ENCODE measurements at regions not wholly inside any gene's neighbourhood (a gene's known extent, or its start where the extent isn't known, plus 50 kb on each side); places are given as distances from the start of the nearest gene placed in this dataset.
"Not testable (repeated sequence)": the region's sequence is repeated elsewhere in the genome, so short reads cannot be mapped to it uniquely, and the experiment has no call there.

- CTCF ChIA-PET, result no interaction called here
- no peaks in the 10 kb centered on the region for H3K4me1 Mint-ChIP-seq
- no peak overlapping the region for H3K4me3 Mint-ChIP-seq
- H3K36me3 Mint-ChIP-seq, result no peaks in the 10 kb centered on the region
- H3K9me3 Mint-ChIP-seq, result no peaks in the 10 kb centered on the region
- DNase-seq, result no peak
- H3K27ac Mint-ChIP-seq, result no peak overlapping the region
- peaks cover 9% of the 10 kb centered on the region for H3K27me3 Mint-ChIP-seq
Measured at GRCh38 chr12:105507311-105508038, 177.0 kb downstream of the C12orf75 start.

- no peak overlapping the region for H3K27ac Mint-ChIP-seq
- peaks cover 9% of the 10 kb centered on the region for H3K27me3 Mint-ChIP-seq
- no peaks in the 10 kb centered on the region for H3K4me1 Mint-ChIP-seq
- CTCF ChIA-PET, result no interaction called here
- H3K4me3 Mint-ChIP-seq, result no peak overlapping the region
- no peak for DNase-seq
- no peaks in the 10 kb centered on the region for H3K9me3 Mint-ChIP-seq
- H3K36me3 Mint-ChIP-seq, result no peaks in the 10 kb centered on the region
Measured at GRCh38 chr12:105508096-105508495, 177.6 kb downstream of the C12orf75 start.

DNA sequence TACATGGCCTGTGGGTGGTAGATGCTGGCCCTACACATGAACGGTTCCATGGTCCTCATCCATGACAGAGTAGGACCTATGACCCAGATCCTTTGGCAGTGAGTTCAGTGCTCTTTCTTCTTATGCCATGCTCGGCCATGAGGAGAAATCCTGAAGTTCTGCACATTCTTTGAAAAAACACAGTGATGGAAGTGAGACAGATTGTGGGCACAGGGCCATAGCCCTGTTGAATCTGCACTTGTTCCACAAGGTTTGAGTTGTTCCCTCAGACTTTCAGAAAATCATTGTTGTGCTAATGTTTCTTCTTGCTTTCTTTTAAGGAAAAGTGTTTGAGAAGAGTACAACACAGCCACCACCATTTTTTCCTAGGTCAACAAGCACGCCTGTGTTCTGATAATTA lies 180.0 kb downstream of the C12orf75 start:
- no peaks in the 10 kb centered on the region for H3K36me3 Mint-ChIP-seq
- no peaks in the 10 kb centered on the region for H3K4me1 Mint-ChIP-seq
- no peak overlapping the region for H3K4me3 Mint-ChIP-seq
- H3K27ac Mint-ChIP-seq, result no peak overlapping the region
- CTCF ChIA-PET, result no interaction called here
- H3K9me3 Mint-ChIP-seq, result no peaks in the 10 kb centered on the region
- DNase-seq, result no peak
- H3K27me3 Mint-ChIP-seq, result peaks cover 9% of the 10 kb centered on the region

DNA sequence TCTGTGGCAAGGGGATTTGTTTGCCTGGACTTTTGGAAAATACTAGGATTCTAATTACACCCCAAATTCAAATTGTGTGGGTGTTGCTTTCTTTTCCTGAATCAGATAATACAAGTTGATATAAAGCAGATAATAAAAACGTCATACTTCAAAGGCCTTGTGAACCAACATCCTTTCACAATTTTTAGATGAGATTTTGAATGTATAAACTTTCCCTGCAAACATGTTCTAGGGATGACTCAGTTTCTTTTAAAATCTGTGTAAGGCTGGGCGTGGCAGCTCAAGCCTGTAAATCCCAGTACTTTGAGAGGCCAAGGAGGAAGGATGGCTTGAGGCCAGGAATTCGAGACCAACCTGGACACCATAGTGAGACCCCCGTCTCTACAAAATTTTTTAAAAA lies 182.4 kb downstream of the C12orf75 start:
- H3K27me3 Mint-ChIP-seq, H3K4me1 Mint-ChIP-seq, DNase-seq, CTCF ChIA-PET, H3K9me3 Mint-ChIP-seq, H3K4me3 Mint-ChIP-seq, H3K36me3 Mint-ChIP-seq, H3K27ac Mint-ChIP-seq: not testable (repeated sequence)

GRCh38 chr12:105522166-105522825 lies 191.8 kb downstream of the C12orf75 start:
- CTCF ChIA-PET, result no interaction called here
- no peak for DNase-seq
- Mint-ChIP-seq H3K9me3 (no peaks in the 10 kb centered on the region), H3K4me1 (no peaks in the 10 kb centered on the region), H3K27ac (no peak overlapping the region), H3K36me3 (no peaks in the 10 kb centered on the region), H3K4me3 (no peak overlapping the region), H3K27me3 (no peaks in the 10 kb centered on the region)

- Mint-ChIP-seq H3K27me3 (no peaks in the 10 kb centered on the region), H3K4me3 (no peak overlapping the region), H3K4me1 (no peaks in the 10 kb centered on the region), H3K27ac (no peak overlapping the region), H3K9me3 (no peaks in the 10 kb centered on the region), H3K36me3 (no peaks in the 10 kb centered on the region)
- DNase-seq, result no peak
- CTCF ChIA-PET, result no interaction called here
Measured at GRCh38 chr12:105523164-105524057, 192.9 kb downstream of the C12orf75 start.

GRCh38 chr12:105524961-105525360 lies 194.5 kb downstream of the C12orf75 start:
- no peak overlapping the region for H3K27ac Mint-ChIP-seq
- no peaks in the 10 kb centered on the region for H3K4me1 Mint-ChIP-seq
- CTCF ChIA-PET, result no interaction called here
- DNase-seq, result no peak
- H3K4me3 Mint-ChIP-seq, result no peak overlapping the region
- H3K27me3 Mint-ChIP-seq, result peaks cover 4% of the 10 kb centered on the region
- no peaks in the 10 kb centered on the region for H3K36me3 Mint-ChIP-seq
- H3K9me3 Mint-ChIP-seq, result no peaks in the 10 kb centered on the region

- no peaks in the 10 kb centered on the region for H3K36me3 Mint-ChIP-seq
Measured at GRCh38 chr12:105534068-105534467, 203.6 kb downstream of the C12orf75 start.

GRCh38 chr12:105535033-105535432 lies 204.5 kb downstream of the C12orf75 start:
- H3K27ac Mint-ChIP-seq, CTCF ChIA-PET, H3K36me3 Mint-ChIP-seq, H3K9me3 Mint-ChIP-seq, H3K4me1 Mint-ChIP-seq, H3K27me3 Mint-ChIP-seq, DNase-seq, H3K4me3 Mint-ChIP-seq: not testable (repeated sequence)

More at GRCh38 chr12:105534068-105534467, 203.6 kb downstream of the C12orf75 start:
- Mint-ChIP-seq H3K4me1 (no peaks in the 10 kb centered on the region), H3K4me3 (no peak overlapping the region), H3K27ac (no peak overlapping the region), H3K27me3 (peaks cover 4% of the 10 kb centered on the region), H3K9me3 (peaks cover 10% of the 10 kb centered on the region)
- no peak for DNase-seq
- CTCF ChIA-PET, result no interaction called here

DNA sequence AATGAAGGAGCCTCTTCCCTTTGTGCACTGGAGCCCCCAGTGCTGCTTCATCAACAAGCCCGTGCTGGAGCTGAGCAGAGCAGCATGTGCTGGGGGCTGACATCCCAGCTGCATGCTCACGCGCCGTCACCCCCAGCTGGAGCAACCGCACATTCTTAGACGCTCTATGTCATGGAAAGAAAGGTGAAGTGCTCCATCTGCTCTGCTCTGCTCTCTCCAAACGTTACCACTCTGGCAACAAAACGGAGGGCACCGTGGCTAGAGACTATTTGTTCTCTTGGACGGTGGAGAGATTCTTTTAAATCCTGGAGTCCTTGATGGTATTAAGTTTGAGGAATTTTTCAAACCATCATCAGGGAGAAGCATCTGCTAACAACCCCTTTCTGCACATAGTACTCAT lies 208.4 kb downstream of the C12orf75 start:
- Mint-ChIP-seq H3K27ac (no peak overlapping the region), H3K36me3 (no peaks in the 10 kb centered on the region), H3K4me1 (no peaks in the 10 kb centered on the region), H3K27me3 (no peaks in the 10 kb centered on the region), H3K9me3 (peaks cover 6% of the 10 kb centered on the region), H3K4me3 (no peak overlapping the region)
- DNase-seq, result no peak
- CTCF ChIA-PET, result no interaction called here

DNA sequence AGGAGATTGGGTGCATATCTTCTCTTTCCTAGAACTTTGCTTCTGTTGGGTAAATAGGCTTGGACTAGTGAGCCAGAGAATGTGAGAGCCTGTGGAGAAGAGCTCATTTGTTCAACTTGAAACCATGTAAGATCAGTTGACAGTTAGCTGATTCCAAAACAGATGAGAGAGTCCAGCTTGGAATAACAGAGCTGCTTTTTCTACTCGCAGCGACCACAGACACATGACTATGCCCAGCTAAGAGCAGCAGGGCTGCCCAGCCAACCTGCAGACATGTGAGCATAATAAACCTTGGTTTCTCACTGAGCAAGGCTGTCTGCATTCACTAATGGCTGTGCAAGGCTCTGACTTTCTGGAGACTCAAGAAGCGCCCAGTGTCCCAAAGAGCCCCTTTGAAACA lies 209.2 kb downstream of the C12orf75 start:
- H3K4me3 Mint-ChIP-seq, result no peak overlapping the region
- CTCF ChIA-PET, result no interaction called here
- H3K9me3 Mint-ChIP-seq, result peaks cover 6% of the 10 kb centered on the region
- H3K27me3 Mint-ChIP-seq, result no peaks in the 10 kb centered on the region
- no peak for DNase-seq
- H3K4me1 Mint-ChIP-seq, result no peaks in the 10 kb centered on the region
- no peak overlapping the region for H3K27ac Mint-ChIP-seq
- no peaks in the 10 kb centered on the region for H3K36me3 Mint-ChIP-seq

DNA sequence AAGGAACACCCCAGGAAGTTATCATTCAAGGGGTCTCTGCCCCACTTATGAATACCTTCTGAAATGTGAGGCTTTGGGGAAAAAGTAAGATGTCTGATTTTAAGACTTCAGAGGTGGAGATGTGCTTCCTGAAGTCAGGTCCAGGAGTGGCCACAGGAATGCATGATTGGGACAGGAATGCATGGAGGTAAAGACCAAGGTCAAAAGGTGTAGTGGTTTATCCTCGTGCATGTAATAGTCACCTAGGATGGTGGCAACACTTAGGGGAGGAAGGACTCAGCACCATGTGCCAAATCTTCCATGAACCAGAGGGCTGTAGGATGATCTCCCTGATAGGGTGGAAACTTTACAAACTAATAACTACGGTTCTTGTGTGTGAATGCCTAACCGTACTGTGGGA lies 217.3 kb downstream of the C12orf75 start:
- Mint-ChIP-seq H3K27ac (no peak overlapping the region), H3K4me1 (no peaks in the 10 kb centered on the region), H3K27me3 (no peaks in the 10 kb centered on the region), H3K9me3 (no peaks in the 10 kb centered on the region), H3K4me3 (no peak overlapping the region), H3K36me3 (no peaks in the 10 kb centered on the region)
- DNase-seq, result no peak
- CTCF ChIA-PET, result no interaction called here

DNA sequence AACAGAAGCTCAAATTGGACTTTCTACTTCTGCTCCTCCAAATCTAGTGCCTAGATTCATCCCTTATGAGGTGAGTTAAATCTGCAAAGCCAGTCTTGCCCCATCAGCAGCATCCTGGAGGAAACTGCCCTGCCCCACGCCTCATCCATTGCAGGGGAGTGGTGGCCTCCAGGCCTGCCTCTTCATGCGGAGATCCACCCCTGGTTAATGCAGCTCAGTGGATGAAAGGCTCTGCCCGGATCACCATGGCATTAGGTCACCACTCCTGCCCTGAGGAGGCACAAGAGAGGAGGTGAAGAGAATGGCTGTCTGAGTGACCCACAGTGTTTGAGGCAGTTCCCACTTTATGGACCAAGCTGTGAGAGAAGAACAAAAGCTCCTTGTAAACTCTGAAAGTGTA lies 218.1 kb downstream of the C12orf75 start:
- no peaks in the 10 kb centered on the region for H3K36me3 Mint-ChIP-seq
- H3K4me3 Mint-ChIP-seq, result no peak overlapping the region
- H3K27me3 Mint-ChIP-seq, result no peaks in the 10 kb centered on the region
- no peak for DNase-seq
- CTCF ChIA-PET, result no interaction called here
- no peaks in the 10 kb centered on the region for H3K9me3 Mint-ChIP-seq
- H3K27ac Mint-ChIP-seq, result no peak overlapping the region
- no peaks in the 10 kb centered on the region for H3K4me1 Mint-ChIP-seq

DNA sequence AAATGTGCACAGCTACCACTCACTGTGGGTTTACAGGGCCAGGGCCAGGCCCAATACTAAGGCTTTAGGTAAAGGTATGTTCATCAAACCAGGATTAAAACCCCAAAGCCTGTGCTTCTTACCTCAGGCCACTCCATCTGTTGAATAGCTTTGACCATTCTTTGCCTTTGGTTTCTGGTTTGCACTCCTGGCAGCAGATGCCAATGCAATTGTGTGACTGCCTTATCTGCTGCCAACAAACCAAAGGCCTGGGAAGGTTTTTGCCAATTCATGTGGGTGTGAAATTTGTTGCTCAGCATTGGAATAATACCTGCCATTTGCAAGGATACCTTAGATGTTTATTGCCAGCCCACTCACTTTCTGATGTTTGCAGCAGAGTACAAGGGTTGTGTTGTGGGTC lies 221.6 kb downstream of the C12orf75 start:
- Mint-ChIP-seq H3K27ac (no peak overlapping the region), H3K27me3 (no peaks in the 10 kb centered on the region), H3K9me3 (no peaks in the 10 kb centered on the region), H3K36me3 (no peaks in the 10 kb centered on the region), H3K4me3 (no peak overlapping the region), H3K4me1 (no peaks in the 10 kb centered on the region)
- CTCF ChIA-PET, result no interaction called here
- DNase-seq, result no peak

DNA sequence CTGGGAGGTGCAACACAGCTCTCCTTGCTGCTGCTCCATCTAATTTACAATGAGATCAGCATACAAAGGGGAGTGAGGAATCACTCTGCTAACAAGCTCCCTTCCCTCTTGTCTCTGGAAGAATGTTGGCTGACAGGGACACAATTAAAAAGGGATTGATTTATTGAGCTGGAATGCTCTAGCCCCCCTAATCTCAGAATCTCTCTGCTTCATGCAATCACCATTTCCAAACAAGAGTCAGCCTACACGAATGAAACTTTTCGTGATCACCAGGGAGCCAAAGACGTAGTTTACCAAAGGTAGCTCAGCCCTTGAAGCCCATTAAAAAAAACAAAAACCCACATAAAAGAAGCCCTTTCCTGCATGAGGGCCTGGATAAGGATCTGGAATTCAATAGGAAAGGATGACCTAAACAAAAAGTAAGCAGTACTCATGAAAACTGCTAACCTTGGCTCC lies 223.8 kb downstream of the C12orf75 start:
- Mint-ChIP-seq H3K9me3 (no peaks in the 10 kb centered on the region), H3K27ac (no peak overlapping the region), H3K4me1 (no peaks in the 10 kb centered on the region), H3K36me3 (no peaks in the 10 kb centered on the region), H3K27me3 (no peaks in the 10 kb centered on the region), H3K4me3 (no peak overlapping the region)
- DNase-seq, result no peak
- CTCF ChIA-PET, result no interaction called here
